Psoas muscle (tissue), 7 donors: ENCODE measurements at regions not wholly inside any gene's neighbourhood (a gene's known extent, or its start where the extent isn't known, plus 50 kb on each side); places are given as distances from the start of the nearest gene placed in this dataset.

Experiments
- ATAC-seq, 4 donors: fragments of 200-7000 bp; cut with Tn5 transposase; one replicate each; pipeline ENCODE4 v1.9.1; 2020; ENCODE audit warnings: moderate library complexity in 3 of 4, mild to moderate bottlenecking in 2 of 4
- DNase-seq, 2 donors: peaks; one replicate each; pipeline ENCODE4 v3.0.0-alpha.2; 2020
- H3K27ac ChIP-seq: fragments of 200-600 bp; one replicate; pipeline ENCODE4 v1.8.0; 2022
- H3K27me3 ChIP-seq, 3 donors: fragments of 200-600 bp in 1 of 3; one replicate each; pipeline versions ENCODE4 v1.6.1 to v1.8.0; 2013 to 2022; ENCODE audit warnings: low read length in 2 of 3, mild to moderate bottlenecking in 2 of 3, moderate library complexity in 1 of 3; ENCODE audit not compliant: insufficient read depth in 3 of 3
- H3K36me3 ChIP-seq, 2 donors: fragments of 200-600 bp in 1 of 2; one replicate each; pipeline versions ENCODE4 v1.6.1 to v1.8.0; 2013 to 2022; ENCODE audit warnings: low read depth in 1 of 2, mild to moderate bottlenecking in 1 of 2, moderate library complexity in 1 of 2; ENCODE audit not compliant: insufficient read depth in 1 of 2
- H3K4me1 ChIP-seq: fragments of 200-600 bp; one replicate; pipeline ENCODE4 v1.8.0; 2022
- H3K4me3 ChIP-seq: fragments of 200-600 bp; one replicate; pipeline ENCODE4 v1.8.0; 2022; ENCODE audit warnings: mild to moderate bottlenecking
- H3K9me3 ChIP-seq: fragments of 200-600 bp; one replicate; pipeline ENCODE4 v1.8.0; 2022
- WGBS, 3 donors: extraction: QIAGEN DNeasy Blood & Tissue Kit; methylation state at CpG; one replicate each; pipeline versions ENCODE4 v1.1.6 to v1.1.7; 2013; 5-methylcytosine and 5-hydroxymethylcytosine counted together
- intact Hi-C, 2 donors: fragments of 100-400 bp; cut with DNase I; formaldehyde crosslinking; loops; one replicate each; pipeline versions ENCODE4 v1.11.0 to v1.14.2; 2022
- TF ChIP-seq, protein P1 (sequence below): fragments of 200-600 bp; IDR thresholded peaks from one replicate; pipeline ENCODE4 v1.8.0; 2022; ENCODE audit warnings: antibody characterized with exemption
- donor health status: healthy with polysubstance abuse.
- donor health status: DM: no; HTN: no; CAD: no; lungs with moderate emphysema.
- donor health status: Bipolar disorder and iron deficiency.
- donor health status: healthy.
- donor health status: DM: yes; HTN: yes; CAD: no.
- donor health status: DM: no; HTN: no; CAD: no.
- donor health status: DM: yes; HTN: yes; CAD: no.

- intact Hi-C loops: no loop called here
- Histone ChIP-seq H3K27me3 (no peaks in the 10 kb centered on the region), H3K4me3 (no peak overlapping the region), H3K27ac (no peak overlapping the region), H3K36me3 (no peaks in the 10 kb centered on the region), H3K4me1 (no peaks in the 10 kb centered on the region), H3K9me3 (no peaks in the 10 kb centered on the region)
- ATAC-seq: no peak
- DNase-seq: no peak
- TF ChIP-seq, protein P1, sequence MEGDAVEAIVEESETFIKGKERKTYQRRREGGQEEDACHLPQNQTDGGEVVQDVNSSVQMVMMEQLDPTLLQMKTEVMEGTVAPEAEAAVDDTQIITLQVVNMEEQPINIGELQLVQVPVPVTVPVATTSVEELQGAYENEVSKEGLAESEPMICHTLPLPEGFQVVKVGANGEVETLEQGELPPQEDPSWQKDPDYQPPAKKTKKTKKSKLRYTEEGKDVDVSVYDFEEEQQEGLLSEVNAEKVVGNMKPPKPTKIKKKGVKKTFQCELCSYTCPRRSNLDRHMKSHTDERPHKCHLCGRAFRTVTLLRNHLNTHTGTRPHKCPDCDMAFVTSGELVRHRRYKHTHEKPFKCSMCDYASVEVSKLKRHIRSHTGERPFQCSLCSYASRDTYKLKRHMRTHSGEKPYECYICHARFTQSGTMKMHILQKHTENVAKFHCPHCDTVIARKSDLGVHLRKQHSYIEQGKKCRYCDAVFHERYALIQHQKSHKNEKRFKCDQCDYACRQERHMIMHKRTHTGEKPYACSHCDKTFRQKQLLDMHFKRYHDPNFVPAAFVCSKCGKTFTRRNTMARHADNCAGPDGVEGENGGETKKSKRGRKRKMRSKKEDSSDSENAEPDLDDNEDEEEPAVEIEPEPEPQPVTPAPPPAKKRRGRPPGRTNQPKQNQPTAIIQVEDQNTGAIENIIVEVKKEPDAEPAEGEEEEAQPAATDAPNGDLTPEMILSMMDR: no peak
- WGBS, 3 donors: 50 to 52% (median 52%) methylated on average over 2 of the region's 2 CpGs
Observed at GRCh38 chr5:164482351-164482750, 976.9 kb downstream of the MAT2B start.

- no peaks in the 10 kb centered on the region for H3K36me3 ChIP-seq
- H3K4me3 ChIP-seq: no peak overlapping the region
- no peaks in the 10 kb centered on the region for H3K4me1 ChIP-seq
- no peaks in the 10 kb centered on the region for H3K27me3 ChIP-seq
- WGBS, 3 donors: 92 to 100% (median 100%) methylated on average over 1 of the region's 1 CpG
- intact Hi-C loops: no loop called here
- no peak overlapping the region for H3K27ac ChIP-seq
- TF ChIP-seq, protein P1: no peak
- ATAC-seq (no peak), DNase-seq (no peak)
- H3K9me3 ChIP-seq: peaks cover 6% of the 10 kb centered on the region
Observed at GRCh38 chr5:164484948-164485347, 979.5 kb downstream of the MAT2B start.

GRCh38 chr5:164487939-164488338 is 982.5 kb downstream of the MAT2B start:
- no peak overlapping the region for H3K27ac ChIP-seq
- H3K4me1 ChIP-seq: no peaks in the 10 kb centered on the region
- no peaks in the 10 kb centered on the region for H3K27me3 ChIP-seq
- H3K36me3 ChIP-seq: no peaks in the 10 kb centered on the region
- ATAC-seq: no peak
- H3K9me3 ChIP-seq: peaks cover 6% of the 10 kb centered on the region
- no peak for DNase-seq
- 92 to 93% (median 93%) methylated on average over 2 of the region's 2 CpGs for WGBS, 3 donors
- TF ChIP-seq, protein P1: no peak
- H3K4me3 ChIP-seq: no peak overlapping the region
- intact Hi-C loops: no loop called here

DNA sequence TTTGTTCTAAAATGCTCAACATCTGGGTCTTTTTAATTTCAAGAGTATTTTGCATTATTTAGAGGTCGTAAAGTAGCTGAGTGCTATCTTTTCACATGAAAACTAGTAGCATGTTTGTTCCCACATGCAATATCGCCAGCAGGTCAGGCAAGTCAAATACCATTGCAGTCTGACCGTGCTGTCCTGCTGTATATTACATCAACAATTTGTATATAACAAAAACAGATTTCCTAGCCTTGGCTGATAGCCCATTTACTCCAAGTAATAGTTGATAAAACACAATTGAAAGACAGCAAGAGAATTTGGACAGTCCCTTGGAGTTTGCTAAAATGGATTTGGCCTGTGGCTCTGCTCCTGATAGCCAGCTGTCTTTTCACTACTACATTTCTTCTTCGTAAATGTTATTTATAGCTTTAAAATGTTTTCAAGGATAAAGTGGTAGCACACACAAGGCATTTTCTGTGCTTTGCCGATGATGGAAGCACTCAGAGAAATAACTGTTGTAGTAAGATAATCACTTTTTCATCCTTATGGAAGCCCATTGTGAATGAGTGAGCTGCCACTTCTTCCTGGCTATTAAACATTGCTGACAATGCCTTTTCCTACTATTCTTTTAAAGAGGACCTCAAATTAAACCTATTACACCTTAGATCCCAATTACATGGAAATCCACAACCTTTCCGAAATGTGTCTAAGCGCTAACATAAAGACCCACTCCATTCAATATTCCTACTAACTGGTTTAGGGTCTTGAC is 992.1 kb downstream of the MAT2B start:
- intact Hi-C loops: no loop called here
- Histone ChIP-seq H3K27ac (no peak overlapping the region), H3K27me3 (no peaks in the 10 kb centered on the region), H3K9me3 (no peaks in the 10 kb centered on the region), H3K36me3 (no peaks in the 10 kb centered on the region), H3K4me3 (no peak overlapping the region), H3K4me1 (no peaks in the 10 kb centered on the region)
- no peak for ATAC-seq
- DNase-seq: no peak
- 55% methylated on average over 7 of the region's 7 CpGs for WGBS, 3 donors
- TF ChIP-seq, protein P1: no peak

DNA sequence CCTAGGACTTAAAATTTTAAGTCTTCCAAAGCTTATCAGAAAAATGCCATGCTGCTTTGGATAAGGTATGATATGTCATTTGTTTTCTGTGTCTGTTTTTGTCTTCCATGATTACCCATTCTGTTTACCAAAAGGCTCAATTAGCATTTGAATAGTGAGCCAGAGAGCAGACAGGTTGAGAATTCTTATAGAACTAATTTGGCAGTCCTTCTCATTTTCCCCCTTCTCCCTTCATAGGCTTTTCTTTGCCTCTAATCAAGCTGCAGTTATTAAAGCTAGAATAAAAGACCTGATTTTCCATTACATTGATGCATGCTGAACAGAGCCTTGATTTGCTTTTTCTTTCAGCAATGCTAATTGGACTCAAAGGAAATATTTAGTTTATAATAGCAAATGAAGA is 993.0 kb downstream of the MAT2B start:
- no peak overlapping the region for H3K4me3 ChIP-seq
- TF ChIP-seq, protein P1: no peak
- intact Hi-C loops: no loop called here
- H3K27ac ChIP-seq: no peak overlapping the region
- DNase-seq (no peak), ATAC-seq (no peak)
- no peaks in the 10 kb centered on the region for H3K9me3 ChIP-seq
- no peaks in the 10 kb centered on the region for H3K4me1 ChIP-seq
- no peaks in the 10 kb centered on the region for H3K36me3 ChIP-seq
- no peaks in the 10 kb centered on the region for H3K27me3 ChIP-seq
